CD4-positive, alpha-beta T cell treated with Interleukin-10 for 1 hour (primary cell): ENCODE measurements at regions not wholly inside any gene's neighbourhood (a gene's known extent, or its start where the extent isn't known, plus 50 kb on each side); places are given as distances from the start of the nearest gene placed in this dataset.

Experiments
- DNase-seq: peaks from one replicate; pipeline ENCODE4 v3.0.0-alpha.2; 2020

DNA sequence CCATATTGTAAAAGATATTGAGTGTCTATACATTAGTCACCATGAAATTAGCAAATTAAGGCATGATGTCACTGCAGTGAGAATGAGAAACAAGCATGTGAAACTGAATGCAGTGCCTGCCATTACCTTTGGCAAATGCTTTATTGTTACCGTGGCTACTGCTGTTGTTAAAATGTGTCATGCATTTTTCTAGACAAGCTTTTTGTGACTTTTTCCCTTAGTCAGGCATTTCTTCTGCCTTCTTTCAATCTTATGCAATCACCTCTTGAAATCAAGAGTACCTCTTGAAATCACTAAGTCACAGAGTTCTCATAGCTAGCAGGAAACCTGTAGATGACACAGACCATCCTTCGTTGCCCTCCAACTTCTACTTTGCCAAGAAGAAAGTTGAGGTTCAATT is 461.7 kb upstream of the TENM4 start:
- DNase-seq: no peak

DNA sequence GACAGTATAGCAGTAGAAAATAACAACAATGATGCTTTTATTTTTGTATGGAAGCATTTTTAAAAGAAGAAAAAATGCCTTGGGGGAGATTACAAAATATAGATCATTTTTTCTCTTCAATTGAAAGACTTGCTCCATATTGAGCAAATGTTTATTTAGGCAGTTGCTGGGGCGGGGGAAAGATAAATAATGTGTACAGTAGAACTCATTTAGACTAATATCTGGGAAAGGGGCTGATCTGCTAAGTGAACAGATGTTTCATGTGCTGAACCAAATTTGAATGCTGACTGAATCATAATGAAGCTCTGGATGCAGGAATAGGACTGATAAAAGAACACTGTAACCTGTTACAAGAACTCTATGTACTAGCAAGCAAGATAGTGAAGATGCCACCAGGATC is 457.1 kb upstream of the TENM4 start:
- no peak for DNase-seq

DNA sequence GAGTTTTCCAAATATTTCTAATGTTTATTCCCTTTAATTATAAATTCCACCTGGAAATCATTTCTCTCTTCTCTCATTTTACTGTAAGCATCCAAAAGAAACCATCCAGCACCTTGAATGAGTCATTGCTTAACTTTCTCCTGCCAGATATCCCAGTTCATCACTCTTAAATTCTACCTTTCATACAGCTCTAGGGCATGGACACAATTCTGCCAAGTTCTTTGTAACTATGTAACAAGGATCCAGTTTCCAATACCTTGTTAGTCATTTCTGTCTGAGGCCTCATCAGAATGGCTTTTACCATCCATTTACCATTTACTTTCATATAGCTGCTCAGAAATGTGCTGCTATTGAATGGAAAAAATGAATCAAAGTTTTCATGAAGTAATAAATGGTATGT is 455.4 kb upstream of the TENM4 start:
- no peak for DNase-seq

DNA sequence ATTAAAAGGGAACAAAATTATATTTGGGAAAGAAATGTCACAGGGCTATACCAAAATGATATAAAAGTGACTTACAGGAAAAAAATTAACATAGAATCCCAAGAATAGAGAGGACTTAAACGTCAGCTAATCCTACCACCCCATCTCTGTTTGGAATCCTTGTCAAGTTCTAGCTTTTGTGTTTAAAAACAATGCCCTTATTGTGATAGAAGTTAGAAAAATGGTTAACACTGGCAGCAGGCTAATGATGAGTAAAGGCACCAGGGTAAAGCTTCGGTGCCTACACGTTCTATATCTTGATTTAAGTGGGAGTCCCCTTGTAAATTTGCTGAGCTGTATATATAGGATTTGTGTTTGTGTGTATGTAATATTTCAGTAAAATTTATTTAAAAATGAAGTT is 453.3 kb upstream of the TENM4 start:
- no peak for DNase-seq

DNA sequence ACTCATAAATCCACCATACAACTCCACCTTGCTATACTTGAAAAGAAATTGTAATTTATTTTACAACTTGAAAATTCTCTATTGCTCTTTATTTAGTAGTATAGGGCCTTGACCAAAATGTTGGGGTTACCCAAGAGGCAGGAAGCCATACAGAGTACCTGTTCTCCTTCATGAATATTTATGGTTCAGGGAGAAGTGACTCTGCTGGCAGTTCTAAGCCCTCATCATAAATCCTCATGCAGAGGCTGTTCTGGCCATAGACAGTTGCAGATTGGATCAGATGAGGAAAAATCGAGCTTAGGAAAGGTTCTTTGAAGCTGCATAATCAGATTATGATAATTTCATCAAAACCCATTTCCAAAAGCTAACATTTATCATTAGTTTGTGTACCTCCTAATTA is 449.4 kb upstream of the TENM4 start:
- no peak for DNase-seq

DNA sequence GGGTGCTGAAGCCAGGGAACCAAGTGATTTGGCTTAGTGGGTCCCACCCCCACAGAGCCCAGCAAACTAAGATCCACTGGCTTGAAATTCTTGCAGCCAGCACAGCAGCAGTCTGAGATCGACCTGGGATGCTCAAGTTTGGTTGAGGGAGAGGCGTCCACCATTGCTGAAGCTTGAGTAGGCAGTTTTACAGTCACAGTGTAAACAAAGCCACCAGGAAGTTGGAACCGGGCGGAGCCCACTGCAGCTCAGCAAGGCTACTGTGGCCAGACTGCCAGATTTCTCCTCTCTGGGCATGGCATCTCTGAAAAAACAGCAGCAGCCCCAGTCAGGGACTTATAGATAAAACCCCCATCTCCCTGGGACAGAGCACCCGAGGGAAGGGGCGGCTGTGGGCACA is 424.1 kb upstream of the TENM4 start:
- no peak for DNase-seq

DNA sequence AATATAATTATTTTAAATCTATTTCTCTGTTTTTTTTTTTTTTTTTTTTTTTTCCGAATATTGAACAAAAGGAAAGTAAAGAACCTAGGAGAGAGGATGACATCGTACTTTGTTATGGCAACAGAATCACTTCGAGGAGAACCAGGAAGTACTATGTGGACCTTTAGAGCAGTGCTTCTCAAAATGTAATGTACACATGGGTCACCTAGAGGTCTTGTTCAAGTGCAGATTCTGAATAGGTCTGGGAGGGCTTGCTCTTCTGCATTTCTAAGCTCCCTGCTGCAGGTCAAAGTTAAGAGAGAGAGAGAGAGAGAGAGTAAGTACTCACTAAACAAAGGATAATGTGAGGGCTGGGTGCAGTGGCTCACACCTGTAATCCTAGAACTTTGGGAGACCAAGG is 419.5 kb upstream of the TENM4 start:
- DNase-seq: no peak

DNA sequence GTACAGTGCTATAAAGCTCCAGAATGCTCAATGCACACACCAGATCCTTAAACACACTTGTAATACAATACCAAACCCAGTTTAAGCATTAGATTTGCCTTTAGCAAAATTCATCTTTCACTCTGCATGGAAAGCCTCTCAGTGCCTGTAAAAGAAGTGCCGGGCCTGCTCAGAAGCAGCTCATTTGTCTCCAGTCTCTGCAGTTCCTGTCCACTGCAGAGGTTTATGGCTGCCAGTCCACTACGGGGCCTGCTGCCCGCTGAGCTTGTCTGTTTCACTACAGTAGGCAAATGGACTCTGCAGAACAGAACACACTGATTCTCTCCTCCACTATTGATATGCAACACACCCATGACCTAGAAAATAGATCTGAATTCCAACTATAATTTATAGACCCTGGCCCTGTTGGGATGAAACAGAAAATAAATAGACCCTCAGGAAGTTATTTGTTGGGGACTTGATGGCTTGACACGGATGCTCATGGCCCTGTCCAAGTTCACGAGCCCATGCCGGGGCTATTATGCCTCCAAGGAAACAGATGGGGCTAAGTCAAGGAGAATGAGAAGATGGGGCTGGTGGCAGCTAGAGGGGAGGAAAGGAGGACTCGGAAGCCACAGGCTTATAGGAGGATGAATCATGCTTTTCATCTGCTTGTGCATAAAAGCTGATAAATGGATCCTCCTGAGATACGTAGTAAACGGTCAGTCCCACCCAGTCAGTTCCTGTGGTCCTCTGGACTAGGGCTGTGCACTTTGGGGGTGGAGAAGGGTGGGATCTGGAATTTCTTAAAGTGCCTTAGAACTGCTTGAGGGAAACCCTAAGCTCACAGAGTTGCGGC is 416.8 kb upstream of the TENM4 start:
- DNase-seq: no peak

DNA sequence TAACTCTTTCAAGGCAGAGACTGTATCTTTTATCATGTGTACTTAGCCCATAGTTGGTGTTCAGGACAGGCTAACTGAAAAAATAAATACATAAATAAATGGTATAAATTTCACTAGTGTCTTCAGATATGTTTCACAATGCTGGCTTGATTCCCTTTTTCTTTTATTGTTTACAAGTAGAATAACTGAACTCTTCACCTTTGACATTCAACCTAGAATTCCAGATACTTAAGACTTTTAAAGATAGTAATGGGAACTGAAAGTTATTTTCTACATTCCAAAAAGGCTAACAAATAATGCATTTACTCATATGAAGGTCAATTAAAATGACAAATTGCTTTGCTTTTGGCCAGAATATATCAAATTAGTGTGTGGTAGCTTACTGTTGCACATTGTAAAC is 411.3 kb upstream of the TENM4 start:
- DNase-seq: no peak

DNA sequence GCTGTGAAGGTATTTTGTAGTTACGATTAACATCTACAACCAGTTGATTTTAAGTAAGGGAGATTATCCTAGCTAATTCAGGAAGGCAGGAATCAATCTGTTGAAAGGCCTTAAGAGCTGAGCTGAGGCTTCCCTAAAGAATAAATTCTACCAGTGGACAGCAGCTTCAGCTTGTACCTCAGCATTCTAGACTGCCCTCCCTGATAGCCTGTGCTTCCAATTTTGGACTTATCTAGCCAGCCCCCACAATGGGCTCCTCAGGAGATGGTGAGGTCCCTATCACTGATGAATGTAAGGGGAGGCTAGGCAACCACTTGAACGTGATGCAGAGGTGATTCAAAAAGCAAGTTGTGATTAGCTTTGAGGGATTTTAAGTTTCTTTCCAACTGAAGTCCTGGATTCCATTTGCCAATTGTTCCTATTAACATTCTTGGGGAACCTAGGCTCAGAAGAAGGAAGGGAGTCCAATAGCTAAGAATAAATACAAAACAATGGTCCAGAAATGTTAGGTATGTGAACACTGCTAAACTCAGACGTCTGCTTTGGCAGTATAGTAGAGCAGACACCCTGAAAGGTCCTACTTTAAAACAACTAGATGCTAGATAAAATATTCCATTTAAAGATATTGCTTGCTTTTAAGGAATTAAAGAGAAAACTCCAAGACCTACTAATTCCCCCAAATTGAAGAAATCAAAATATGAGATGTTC is 404.3 kb upstream of the TENM4 start:
- no peak for DNase-seq

DNA sequence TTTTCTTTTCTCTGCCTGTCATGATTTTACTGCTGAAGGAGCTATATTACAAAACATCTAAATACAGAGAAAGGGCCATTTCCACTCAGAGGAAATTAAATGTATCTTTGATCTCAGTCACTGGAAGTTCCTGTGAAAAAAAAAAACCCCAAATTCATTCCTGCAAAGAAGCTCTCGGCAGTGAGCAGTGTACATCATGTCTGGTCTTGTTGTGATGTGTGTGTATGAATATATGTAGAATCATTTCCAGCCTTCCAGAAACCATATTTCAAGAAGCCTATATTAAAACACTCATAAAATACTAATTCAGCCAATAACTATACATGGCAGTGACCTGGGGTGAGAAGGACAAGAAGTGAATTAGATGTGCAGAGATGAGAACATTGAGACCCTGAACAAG is 393.2 kb upstream of the TENM4 start:
- no peak for DNase-seq

DNA sequence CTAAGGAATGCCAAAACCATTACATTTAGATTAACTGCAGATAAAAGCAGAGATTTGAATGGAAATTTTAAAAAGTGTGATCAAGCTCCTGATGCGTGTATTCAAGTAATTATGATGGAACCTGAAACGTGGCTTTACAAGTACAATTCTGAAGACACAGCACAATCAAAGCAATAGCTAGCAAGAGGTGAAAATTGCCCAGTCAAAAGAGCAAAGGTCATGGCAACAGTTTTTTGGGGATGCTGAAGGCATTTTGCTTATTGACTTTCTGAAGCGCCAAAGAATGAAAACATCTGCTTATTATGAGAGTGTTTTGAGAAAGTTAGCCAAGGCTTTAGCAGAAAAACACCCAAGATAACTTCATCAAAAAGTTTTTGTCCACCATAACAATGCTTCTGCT is 389.6 kb upstream of the TENM4 start:
- DNase-seq: no peak

DNA sequence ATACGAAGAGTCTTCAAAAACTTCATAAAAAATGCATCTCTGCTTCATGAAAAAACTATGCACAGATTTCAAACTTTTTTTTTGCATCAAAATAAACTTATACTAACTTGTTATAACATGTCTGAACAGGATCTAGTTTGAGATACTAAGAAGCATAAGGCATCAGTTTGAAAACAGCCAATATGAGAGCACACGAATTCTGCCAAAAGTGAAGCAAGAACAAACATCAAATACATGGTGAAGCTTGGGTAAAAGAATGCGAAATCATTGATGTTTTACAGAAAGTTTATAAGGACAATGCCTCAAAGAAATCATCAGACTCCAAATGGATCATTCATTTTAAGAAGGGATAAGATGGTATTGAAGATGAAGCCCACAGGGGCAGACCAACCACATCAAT is 389.1 kb upstream of the TENM4 start:
- no peak for DNase-seq

DNA sequence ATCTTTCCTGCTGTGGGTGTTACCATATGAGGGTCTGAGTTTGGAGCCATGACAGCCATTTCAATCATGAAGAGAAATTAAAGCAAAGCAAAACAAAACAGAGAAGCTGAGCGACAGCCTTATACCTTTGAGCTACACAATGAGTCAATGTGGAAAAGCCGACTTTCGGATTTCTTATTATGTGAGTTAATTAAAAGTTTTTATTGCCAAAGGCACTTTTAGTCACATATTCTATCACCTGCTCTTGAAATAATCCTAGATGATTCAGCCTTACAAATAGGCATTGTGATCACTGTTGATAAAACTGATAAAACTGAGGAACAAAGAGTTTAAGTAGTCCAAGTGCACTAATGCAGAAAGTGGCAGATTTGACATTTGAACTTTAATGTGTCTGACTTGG is 381.9 kb upstream of the TENM4 start:
- DNase-seq: no peak

DNA sequence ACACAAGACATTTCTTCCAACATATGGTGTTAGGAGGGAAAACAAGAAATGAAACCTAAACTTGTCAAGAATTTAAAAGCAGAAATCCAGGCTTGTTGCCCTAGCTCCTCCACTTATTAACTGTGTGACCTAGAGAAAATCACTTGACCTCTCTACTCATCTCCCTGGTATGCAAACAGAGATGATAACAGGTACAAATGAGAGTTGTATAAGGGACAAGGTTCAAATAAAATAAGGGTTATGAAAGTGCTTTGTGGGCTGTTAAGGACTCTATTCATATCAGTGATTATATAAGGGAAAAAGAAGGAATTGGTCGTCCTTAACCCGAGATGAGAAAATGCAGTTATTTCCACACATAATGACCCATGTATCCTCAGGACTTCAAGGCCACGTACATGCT is 372.7 kb upstream of the TENM4 start:
- no peak for DNase-seq

DNA sequence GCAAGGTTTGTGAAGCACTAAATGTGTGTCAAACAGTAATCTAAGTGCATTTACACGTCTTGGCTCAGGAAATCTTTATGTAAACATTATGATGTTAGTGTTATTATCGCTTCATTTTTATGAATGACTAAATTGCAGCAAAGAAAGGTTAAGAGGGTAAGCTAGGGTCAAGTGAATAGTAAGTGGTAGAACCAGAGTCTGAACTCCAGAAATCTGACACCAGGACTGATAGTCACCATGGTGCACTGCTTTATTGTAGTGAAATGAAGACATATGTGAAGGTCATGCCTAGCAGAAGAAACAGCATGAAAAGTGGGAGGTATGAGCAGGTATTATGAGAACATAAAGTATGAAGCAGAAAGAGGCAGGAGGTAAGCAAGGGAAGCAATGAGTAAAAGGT is 368.7 kb upstream of the TENM4 start:
- no peak for DNase-seq

DNA sequence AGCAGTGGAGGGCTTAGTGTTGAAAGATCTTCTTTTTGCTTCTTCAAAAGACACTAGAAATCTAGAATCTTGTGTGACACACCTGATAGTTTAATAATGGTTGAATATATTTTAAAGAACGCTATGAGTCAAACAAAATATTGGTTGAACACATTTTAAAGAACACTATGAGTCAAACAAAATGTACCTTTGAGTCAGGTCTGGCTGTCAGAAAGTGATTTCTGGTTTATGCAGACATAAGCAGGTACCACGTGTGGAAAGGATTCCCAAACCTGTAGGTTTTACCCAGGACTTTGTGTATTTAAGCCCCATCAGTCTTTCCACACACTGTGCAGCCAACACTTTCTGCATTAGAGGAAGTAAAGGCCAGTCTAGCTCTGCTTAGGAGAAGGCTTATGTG is 366.7 kb upstream of the TENM4 start:
- DNase-seq: no peak

DNA sequence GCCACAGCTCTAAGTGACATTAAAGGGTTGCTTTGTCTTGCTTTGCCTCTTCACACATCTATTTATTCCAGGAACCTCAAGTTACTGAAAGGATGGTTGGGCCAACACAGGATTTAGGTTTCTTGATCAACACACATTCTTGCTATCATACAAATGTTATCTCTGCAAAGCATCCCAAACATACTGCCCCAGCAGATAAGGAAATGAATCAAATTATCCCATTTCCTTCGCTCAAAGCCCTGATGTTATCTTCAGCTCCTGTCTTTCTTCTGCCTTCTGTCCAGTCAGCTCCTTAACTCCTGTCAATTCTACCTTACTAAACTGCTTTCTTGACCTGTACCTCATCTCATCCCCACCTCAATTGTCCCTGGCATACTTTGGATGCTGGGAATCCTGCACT is 355.9 kb upstream of the TENM4 start:
- DNase-seq: no peak

DNA sequence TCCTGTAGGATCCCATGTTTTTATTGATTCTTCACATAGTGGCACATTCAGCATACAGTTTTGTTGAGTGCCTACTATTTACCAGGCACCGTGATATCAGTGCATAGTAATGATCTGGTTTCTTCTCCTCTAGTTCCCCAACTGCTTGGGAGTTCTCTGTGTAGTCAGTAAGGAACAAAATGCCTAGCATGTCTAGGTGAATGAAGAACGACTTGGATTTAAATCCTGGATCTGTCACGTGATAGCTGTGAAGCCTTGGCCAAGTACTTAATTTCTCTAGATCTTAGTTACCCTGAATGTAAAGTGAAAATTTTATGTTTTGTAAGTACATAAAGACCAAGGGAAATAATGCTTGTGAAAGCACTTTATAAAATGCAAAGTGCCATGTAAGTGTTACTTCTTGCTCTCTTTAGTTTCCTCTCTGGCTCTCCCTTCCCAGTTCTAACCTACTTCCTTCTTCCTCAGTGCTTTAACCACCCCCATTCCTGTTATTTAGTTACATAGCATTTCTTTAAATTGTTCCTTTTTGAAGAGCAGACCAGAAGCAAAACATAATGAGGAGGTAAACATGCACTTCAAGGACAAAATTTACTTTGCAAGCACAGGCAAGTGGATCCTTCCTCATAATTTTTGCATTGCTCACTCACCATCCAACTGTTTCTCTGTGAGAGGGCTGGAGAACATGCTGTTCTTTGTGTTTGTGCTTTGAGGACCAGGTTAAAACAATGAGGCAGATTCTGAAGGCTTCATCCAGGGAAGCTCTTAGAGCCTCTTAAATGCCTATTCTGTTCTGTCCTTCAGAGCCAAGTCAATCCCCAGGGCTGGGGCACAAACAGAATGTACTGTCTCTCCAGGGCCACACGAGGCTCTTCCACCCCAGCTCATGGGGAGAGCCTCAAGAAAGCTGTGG is 353.9 kb upstream of the TENM4 start:
- DNase-seq: no peak

DNA sequence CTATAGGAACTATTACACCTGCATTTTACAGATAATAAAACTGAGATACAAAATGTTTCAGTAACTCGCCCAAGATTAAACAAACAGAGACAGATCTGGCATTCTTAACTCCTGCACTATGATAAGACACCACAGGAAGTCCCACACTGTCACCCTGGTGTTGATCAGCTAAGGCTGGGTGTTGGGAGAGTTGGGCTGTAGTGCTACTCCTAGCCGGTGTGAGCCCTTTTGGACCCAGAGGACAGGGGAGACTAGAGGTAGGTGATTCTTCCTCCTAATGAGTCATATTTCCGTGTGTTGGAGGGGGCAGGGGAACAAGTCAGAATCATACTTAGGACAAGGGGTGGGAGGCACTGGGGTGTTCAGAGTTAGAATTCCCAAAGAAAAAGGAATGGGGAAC is 353.2 kb upstream of the TENM4 start:
- no peak for DNase-seq

DNA sequence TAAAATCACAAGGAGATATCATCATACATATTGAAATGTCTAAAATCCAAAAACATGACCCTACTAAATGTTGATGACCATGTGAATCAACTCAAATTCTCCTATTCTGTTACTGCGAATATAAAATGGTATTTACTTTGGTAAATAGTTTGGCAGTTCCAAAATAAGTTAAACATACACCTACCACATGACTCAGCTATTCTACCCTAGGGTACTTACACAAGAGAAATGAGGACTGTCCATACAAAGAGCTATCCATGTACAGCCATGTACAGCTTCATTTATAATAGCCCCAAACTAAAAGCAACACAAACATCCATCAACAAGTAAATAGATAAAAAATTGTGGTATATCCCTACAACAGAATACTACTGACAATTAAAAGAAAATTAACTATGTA is 346.1 kb upstream of the TENM4 start:
- DNase-seq: no peak

DNA sequence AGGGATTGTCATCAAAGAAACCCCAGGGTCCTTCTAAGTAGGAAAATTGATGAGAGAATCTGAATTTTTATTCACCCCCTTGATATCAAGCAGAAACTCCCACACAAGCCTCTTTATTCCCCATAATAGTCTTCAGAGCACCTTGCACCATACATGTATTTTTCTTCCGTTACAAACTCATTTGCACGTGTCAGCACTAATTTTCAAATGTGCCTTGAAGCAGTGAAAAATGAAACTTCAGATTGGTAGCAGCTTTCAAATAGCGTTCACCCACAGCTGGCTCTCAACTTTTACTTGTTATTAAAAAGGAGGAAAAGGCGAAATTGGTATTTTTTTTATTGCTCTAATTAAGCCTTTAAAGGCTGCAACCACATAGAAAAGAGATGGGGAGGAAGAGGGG is 343.0 kb upstream of the TENM4 start:
- DNase-seq: no peak

DNA sequence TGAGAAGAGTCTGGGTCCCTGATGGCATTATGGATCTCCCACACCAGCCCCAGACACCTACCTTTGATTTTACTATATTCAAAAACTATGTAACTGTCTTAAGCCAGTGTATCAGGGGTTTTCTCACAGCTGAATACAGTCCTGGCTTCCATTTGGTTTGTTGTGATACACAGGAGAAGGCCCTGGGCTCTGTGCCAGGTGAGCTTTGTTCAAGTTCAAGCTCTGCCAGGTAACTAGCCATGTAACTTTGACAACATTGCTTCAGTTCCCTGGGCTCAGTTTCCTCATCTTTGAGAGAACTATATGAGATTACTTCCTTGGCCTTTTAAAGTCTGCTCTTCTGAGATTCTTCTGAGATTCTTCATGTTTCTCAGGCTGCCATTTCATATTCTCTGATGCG is 327.5 kb upstream of the TENM4 start:
- DNase-seq: no peak
